T-helper 9 cell (primary cell): ENCODE measurements at regions not wholly inside any gene's neighbourhood (a gene's known extent, or its start where the extent isn't known, plus 50 kb on each side); places are given as distances from the start of the nearest gene placed in this dataset.

Experiments
- DNase-seq: peaks from one replicate; pipeline ENCODE4 v3.0.0-alpha.2; 2020

DNA sequence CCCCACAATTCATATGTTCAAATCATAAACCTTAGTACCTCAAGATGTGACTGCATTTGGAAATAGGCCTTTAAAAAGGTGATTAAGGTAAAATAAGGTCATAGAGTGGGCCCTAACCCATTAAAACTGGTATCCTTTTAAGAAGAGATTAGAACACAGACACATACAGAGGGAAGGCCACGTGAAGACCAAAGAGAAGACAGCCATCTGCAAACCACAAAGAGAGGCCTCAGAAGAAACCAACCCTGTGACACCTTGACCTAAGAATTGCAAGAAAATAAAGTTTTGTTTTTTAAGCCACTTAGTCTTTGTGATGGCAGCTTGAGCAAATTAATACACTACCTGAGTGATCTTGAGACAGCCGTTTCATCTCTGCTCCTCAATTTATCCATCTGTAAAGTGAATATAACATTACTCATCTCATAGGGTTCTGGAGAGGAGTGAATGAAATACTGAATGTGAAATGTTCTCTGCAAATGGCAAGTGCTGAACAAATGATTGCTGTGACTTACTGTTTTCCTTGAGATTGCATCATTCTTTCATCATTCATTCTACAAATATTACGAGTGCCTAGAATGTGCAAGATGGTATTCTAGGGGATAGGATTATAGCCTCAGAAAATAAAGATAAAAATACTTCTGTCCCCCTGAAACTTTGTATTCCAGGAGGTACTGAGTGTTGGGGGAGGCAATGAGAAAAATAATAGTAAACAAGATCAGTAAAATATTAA lies 222.0 kb upstream of the CDH13 start:
- no peak for DNase-seq

DNA sequence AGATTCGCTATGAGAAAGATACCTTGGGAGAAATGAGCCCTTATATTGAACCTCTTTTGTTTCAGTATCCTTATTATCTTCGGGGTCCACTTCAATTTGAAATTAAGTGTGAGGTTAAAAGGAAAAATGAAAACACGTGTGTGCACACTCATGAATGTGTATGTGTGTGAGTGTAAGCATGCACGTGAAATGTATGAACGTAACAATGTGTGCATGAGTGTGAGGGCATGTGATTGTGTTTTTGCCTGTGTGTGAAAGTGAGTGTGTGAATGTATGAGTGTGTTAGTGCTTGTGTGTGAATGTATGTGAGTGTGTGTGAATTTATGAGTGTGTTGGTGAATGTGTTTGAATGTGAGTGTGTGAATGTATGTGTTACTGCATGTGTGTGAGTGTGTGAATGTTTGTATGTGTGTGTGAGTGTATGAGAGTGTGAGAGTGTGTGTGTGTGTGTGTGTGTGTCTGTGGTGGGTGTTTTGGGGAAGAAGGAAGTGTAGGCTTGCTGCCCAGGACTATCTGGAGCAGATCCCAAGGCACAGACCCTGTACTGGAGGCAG lies 224.0 kb upstream of the CDH13 start:
- no peak for DNase-seq

DNA sequence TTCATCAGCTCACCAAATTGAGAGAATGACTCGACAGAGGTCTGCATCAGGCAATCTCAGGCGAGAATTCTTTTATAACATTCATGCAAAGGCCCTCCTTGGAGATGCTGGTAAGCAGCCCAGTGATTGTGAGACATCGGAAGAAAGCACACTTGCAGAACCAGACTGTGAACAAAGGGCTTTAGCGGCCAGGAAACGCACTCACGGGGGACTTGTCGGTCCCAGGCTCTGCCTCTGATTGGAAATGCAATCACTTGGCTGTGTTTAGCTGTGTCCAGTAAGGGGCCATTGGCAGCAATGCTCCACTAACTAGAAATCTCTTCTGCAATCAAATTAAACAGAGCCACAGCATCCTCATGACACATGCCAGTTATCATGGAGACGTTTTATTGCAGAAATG lies 226.7 kb upstream of the CDH13 start:
- DNase-seq = no peak

DNA sequence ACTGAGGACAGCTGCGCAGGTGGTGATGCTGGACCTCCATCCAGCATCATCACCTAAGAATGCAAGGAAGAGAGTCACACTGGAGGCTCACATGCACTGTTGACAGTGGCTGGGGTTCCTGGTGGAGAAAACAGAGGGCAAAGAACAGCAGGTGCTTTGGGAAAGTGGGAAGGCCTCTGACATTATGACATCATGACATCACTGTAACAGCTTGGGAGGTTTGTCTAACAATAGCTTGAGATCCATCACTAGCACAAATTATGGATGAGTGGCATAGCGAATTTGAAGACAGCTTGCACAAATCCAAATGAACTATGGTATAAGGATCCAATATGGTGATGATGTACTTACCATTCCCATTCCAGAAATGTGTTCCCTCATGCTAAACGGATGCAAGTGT lies 226.5 kb upstream of the MPHOSPH6 start:
- no peak for DNase-seq

DNA sequence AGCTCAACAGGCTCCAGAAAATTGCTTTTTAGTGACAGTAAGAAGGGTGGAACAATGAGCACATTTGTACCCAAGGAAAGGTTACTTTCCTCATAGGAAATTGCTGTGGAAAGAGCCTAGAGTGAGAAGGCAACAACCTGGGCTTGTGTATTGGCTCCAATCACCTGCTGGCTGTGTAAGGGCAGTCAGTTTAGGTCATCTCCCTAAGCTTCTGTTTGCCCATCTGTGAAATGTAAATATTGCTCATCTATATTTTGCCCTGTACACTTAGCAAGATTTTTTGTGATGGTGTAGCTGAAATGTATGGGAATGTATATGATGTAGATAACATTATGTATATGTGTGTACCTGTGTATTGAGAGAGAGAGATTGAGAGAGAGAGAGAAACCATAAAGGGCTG lies 225.2 kb upstream of the MPHOSPH6 start:
- no peak for DNase-seq

DNA sequence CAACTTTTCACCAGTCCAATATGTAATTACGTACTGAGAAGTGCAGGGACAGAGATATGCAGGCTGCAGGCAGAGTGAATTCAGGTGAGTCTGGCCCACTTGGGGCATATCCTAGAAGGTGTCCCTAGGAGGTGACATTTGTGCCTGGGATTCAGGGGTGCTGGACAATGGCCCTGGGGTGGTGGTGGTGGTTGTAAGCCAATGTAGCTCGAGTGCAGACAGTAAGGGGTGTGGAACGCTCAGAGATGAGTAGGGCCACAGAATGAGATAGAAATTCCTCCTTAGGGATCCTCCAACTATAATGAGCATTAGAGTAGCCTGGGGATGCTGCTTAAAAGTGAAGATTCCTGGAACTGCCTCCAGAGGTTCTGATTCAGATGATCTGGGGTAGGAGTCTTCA lies 221.7 kb upstream of the MPHOSPH6 start:
- DNase-seq = no peak

DNA sequence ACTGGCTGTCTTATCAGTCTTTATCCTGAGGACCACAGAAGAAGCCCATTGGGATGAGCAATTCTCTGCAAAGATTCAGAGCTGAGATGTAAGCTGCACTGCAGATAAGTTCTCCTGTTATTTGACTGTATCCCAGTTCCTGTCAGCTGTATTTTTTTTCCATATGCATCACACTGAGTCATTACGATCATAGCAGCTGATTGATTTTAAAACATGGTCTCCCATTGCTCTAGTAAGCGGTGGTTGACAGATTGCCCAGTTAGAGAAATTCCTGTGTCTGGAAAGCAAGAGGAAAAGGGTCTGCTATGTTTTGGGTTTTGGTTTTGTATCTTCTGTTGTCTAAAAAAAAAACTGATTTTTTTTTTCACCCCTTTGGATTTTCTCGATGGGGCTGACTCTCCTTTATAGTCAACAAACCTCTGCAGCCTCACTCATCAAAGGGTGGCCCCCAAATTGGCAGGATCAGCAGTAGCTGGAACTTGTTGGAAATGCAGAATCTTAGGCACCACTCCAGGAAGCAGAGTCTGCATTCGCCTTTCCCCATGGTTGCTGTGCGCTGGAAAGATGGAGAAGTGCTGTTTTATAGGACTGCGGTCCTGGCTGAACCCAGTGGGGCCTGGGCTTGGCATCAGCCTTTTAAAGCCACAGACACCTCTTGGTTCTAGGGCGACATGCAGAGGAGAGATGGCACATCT lies 220.1 kb upstream of the MPHOSPH6 start:
- no peak for DNase-seq

DNA sequence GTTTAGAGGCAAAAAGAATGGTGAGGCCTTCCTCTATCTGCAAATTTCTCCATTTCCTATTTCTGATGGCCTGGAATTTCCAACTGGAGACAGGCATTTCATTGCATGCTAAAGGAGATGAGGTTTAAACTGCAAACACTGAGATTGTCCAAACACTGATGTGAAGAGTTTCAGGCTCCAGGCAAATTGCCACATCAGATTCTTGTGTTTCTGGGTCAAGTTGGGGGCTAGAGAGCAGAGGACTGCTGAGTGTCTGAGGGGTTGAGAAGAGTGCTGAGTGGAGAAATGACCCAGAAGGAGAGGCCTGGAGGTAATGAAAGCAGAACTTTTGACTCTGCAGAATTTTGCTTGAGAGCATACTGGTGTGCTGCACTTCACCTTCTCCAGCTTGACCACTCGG lies 216.7 kb upstream of the MPHOSPH6 start:
- no peak for DNase-seq

DNA sequence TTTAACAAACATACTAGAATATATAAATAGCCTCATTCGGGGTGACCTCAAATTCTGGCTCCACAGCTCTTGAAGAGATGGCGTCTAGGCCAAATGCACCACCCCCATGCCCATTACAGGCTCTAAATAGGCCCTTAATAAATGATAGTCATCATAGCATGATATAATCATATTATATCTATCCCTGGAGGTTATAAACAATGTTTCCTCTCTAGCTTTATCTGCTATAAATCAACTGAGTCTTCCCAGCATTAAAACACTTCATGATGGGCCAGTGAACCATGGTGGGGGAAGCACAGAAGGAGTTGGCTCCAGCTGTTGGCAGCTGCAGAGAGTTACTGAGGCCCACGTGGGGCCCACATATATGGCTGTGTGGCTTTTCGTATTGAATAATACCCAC lies 214.9 kb upstream of the MPHOSPH6 start:
- DNase-seq = no peak

DNA sequence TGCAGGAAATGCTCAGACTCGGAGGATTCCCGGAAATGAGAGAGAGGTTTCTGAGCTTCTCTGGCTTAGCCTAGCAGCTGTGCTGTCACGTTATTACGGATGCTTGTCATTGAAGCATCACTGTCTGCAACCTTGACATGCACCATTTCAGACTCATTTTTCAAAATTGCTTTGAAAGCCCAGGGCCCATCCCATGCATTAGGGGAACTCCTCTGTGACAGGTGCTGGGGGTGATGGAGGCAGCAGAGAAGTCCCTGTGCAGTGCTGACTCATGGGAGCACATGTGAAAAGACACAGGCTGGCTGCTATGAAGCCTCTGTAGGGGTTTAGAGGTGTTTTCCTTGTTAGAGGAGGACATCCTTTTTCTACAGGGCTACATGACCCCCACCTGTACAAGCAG lies 214.0 kb upstream of the MPHOSPH6 start:
- DNase-seq = no peak

DNA sequence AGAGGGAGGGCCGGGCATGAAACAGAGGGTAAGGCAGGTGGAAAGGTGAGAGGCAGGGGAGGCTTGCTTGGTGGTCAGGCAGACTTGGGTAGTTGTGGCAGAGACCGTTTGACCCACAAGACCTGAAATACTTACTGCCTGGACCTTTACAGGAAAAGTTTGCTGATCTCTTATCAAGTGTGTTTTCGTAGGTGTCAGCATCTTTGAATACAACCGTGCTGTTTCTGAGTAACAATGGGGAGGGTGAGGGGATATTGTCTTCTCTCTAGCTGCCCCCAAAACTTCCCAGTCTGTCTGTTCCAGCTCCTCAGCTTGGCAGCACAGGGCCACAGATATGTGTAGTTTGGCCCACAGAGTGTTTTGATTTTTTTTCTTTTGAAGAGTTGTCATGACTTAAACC lies 212.5 kb upstream of the MPHOSPH6 start:
- DNase-seq = no peak

DNA sequence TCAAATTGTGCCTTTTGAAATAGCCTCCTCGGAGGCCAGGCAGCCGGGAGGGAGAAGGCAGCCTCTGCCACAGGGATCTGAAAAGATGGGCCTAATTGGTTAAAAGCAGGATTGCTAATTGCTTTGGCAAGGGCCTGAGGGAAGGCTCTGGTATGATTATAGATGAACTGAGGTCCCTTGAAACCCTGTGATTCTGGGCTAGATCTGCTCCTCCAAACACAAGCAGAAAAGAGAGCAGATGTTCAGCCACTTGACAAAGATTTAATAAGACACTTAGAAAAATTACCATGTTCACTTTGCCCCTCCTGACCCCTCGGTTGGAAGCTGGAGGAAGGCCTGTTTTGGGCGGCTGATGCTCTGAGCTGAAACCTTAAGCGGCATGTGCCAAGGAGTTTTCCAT lies 209.5 kb upstream of the MPHOSPH6 start:
- DNase-seq = no peak

DNA sequence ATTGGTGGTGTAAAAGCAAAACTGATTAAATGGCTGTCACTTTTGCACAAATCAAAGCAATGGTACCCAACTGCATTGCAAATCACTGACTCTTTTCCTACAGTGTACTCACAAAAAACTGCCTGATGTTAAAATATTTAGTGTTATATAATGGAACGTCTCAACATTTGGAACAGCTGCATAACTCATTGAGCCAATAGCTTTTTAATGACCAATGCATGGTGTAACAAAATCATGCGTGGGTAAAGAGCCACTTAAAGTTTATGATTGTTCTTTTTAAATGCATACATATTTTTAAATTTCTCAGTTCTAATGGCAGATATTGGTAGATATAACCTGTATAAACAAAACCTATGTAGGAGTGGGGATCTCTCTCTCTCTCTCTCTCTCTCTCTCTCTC lies 204.0 kb upstream of the MPHOSPH6 start:
- DNase-seq = no peak

DNA sequence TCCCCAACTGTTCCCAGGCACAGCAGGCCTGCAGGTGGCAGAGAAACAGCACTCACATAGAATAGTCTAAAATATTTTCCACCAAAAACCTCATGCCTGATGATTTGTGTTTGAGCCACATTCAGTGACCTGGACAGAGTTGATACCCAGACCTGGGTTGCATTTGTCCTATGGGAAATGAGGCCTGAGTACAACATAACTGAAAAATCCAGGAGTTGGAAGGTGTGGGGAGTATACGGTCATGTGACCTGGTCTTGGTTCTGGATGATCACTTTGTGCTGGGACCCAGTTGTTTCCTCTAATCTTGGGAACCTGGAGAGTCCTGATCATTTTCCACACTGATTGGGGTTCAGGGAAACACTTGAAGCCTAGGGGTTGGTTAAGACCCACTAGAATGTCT lies 200.3 kb upstream of the MPHOSPH6 start:
- no peak for DNase-seq

DNA sequence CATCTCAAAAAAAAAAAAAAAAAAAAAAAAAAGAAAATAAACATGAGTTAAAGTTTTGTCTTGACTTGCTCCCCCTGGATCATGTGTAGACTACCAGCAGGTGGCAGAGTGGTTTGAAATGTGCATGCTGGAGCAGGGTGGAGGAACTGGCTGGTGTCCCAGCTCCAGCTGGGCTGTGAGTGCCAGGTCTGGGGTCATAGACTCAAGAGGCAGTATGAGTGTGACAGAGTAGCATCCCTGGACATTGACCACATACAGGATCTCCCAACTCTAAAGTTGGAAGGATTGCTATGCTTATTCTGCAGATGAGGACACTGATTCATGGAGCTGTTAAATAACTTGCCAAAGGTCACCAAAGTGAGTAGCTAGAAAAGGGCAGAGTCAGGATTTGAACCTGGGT lies 198.0 kb upstream of the MPHOSPH6 start:
- peak; percentile 0 for DNase-seq

DNA sequence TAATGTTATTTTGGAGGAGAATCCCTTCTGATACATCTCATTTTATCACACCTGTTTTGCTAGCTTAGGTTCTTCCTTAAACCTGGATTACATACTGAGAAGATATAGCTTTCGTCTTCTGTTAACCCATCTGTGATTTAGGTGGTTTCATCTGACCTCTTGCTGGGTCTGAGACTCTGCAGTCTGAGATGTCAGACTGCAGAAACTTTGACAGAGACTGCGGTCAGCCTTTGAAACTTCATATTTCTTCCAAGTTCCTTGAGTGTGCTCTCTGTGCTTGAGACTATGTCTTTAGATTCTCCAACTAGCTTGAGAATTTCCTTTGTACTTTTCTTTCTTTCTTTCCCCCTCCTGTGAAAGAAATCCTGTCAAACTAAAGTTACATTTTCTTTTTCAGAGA lies 196.4 kb upstream of the MPHOSPH6 start:
- no peak for DNase-seq

DNA sequence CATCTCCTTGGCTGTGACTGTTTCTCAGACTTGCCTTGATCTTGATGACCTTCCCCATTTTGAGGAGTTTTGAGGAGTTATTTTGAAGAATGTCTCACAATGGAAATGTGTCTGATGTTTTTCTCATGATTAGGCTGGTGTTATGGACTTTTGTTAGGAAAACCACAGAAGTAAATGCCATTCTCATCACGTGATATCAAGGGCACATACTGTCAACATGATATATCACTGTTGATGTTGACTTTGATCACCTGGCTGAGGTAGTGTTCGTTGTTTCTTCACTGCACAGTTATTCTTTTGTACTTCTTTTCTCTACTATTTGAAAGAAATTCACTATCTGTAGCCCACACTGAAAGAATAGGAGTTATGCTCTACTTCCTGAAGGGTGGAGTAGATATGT lies 194.7 kb upstream of the MPHOSPH6 start:
- DNase-seq = no peak

DNA sequence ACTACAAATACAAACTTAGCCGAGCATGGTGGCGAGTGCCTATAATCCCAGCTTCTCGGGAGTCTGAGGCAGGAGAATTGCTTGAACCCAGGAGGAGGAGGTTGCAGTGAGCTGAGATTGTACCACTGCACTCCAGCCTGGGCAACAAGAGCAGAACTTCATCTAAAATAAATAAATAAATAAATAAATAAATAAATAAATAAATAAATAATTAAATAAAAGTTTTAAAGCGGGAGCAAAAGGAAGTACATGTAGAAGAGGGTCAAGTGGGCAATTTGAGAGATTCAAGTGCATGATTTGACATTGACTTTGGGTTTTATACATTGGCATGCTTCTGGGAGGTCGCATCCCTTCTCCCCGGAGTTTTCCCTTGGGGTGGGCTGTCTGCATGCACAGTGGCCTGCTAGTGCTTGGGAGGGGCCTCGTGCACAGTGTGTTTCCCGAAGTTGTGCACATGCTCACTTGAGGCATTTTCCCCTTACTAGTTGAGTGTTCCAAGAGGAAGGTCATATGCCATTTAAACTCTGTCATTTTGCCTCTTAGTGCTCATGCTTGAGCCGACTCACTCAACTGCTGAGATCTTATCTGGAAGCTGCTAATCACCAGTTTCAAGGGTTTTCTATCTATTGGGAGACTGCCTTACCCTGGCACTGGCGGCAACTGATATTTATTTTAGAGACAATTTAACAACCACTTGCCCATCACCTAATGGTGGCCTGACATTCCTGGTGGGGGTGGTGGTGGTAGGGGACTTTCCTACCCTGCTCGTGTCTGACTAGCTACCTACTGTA lies 193.2 kb upstream of the MPHOSPH6 start:
- no peak for DNase-seq

DNA sequence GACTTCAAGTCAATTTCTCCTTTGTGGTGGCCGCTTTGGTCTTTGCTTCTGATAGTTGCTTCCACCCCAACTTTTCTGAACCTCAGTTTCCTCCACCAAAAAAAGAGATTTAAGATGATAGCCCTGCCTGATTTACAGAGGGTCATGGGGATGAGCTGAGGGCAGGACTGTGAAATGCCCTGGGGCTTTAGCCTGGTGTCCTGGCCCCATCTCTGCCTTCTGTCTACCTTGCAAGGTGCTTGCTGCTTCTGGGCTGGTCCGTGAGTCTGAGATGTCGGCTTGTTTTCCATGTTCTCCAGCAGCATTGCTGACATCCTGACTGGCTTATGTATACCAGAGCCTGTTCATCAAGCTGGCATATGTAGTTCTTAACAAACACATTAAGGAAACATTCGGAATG lies 191.9 kb upstream of the MPHOSPH6 start:
- no peak for DNase-seq

DNA sequence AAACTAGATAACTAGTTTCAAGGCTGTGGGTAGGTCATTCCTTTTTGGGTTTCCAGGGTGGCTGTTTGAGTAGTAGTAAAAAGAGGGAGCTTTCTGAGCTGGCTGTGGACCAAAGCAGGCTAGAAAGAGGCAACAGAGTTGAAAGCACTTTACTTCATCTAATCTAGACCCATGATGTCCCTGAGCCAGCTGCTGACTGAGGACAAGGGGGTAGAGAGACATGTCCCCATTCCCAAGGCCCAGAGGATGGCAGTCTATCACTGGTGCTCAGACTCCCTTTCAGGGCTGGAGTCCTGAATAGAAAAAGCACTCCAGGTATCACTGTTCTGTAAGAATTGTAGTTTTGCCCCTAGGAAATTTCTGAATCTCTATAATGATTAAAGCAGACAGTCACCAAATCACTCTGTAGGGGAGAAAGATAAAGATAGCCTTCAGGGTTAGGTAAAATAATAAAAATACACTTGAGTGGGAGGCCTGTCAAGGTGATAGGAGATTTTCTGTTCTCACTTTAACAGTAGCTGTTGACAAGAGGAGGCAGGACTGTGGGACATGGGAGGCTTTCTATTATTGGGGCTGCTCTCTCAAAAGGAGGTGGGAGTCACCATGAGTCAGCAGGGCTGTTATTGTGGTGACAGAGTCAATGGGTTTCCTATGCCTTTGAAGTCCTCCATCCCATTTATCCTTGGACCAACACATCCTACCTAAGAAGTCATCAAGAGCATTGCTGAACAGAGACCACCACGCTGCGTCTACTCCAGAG lies 190.2 kb upstream of the MPHOSPH6 start:
- DNase-seq = no peak

DNA sequence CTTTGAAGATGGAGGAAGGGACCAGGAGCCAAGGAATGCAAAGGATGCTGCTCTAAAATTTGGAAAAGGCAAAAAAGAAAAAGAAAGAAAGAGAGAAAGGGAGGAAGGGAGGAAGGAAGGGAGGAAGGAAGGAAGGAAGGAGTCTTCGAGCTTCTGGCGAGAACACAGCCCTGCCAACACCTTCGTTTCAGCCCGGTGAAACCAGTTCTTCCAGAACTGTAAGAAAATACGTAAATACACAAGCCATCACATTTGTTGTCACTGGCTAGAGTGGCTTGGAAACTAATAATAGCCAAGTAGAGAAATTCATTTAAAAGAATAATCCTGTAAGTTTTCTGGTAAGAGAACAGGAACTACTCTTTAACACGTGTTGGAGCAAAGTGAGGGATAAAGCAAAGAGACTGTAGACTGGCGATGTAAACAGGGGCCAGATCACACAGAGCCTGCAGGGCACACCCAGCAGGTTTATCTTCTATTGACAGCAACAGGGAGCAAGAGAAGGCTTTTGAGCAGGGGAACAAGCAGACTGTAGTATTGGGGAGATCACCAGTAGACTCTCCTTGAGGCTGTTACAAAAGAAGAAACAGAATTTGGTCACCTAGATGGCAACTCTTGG lies 188.7 kb upstream of the MPHOSPH6 start:
- DNase-seq = no peak

DNA sequence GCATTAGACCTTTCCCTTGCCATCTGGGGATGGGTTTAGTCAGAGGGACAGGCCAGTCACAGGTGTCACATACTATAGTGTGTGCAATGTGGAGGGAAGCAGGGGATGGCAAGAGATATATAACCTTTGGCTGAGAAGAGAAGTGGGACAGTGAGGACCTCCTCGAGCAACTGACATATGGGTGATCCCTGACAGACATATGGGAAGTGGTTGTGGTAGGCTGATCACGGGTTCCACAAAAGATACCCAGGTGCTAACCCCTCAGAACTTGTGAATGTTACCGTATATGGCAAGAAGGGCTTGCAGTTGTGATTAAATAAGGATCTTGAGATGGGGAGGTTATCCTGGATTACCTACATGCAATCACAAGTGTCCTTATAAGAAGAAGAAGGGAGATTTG lies 188.1 kb upstream of the MPHOSPH6 start:
- DNase-seq = no peak
